A549 (cell line): ENCODE measurements at regions not wholly inside any gene's neighbourhood (a gene's known extent, or its start where the extent isn't known, plus 50 kb on each side); places are given as distances from the start of the nearest gene placed in this dataset.

Experiments
- ATAC-seq, 2 experiments: fragments of 200-7000 bp in 1 of 2; fragments of >200 bp in 1 of 2; cut with Nextera tagmentation in 1 of 2; cut with Tn5 transposase in 1 of 2; 3 replicates each; pipeline versions ENCODE4 v1.8.0 to v1.9.1; 2018 to 2020; ENCODE audit warnings: mild to moderate bottlenecking in 1 of 2, moderate library complexity in 1 of 2
- CTCF ChIA-PET: fragments of 300-600 bp; sonication (Branson Sonifier 250); formaldehyde crosslinking; extraction: SDS; loops from one replicate; lab custom pipeline; 2021; ENCODE audit warnings: antibody characterized with exemption, inconsistent platforms; lab: Yijun Ruan, JAX
- POLR2A ChIA-PET: fragments of 350-600 bp; formaldehyde crosslinking; extraction: SDS; loops from one replicate; lab custom pipeline; 2021; ENCODE audit warnings: antibody characterized with exemption, inconsistent platforms; lab: Yijun Ruan, JAX
- DNase-seq, 2 experiments: peaks; one replicate each; pipeline versions ENCODE4 v3.0.0 to v3.0.0-alpha.2; 2011 to 2016; ENCODE audit warnings: low read depth in 1 of 2, low spot score in 1 of 2
- FAIRE-seq: peaks from 2 replicates; lab custom pipeline; 2011; peaks lifted over from hg19 to GRCh38; lab: Jason Lieb, UNC
- H3K27ac ChIP-seq, 2 experiments: fragments of >200 bp; sonication (Bioruptor Twin); formaldehyde crosslinking; 3 replicates each; pipeline ENCODE4 v1.5.1; 2016 to 2017
- H3K4me1 ChIP-seq: fragments of >200 bp; sonication (Bioruptor Twin); formaldehyde crosslinking; 3 replicates; pipeline ENCODE4 v1.6.1; 2016
- H3K4me2 ChIP-seq: fragments of >200 bp; sonication (Bioruptor Twin); formaldehyde crosslinking; 3 replicates; pipeline ENCODE4 v1.6.1; 2016
- H3K4me3 ChIP-seq: fragments of >200 bp; sonication (Bioruptor Twin); formaldehyde crosslinking; 3 replicates; pipeline ENCODE4 v1.5.1; 2016
- H3K9me3 ChIP-seq: fragments of >200 bp; sonication (Bioruptor Twin); formaldehyde crosslinking; 3 replicates; pipeline ENCODE4 v1.6.1; 2016
- CBX2 ChIP-seq: fragments of 200-600 bp; sonication (generic); IDR thresholded peaks from 2 replicates; pipeline ENCODE4 v1.6.1; 2016; ENCODE audit warnings: low read depth, mild to moderate bottlenecking, borderline replicate concordance
- CBX8 ChIP-seq: fragments of 200-600 bp; sonication (generic); IDR thresholded peaks from 2 replicates; pipeline ENCODE4 v1.6.1; 2016
- CHD4 ChIP-seq: fragments of 200-600 bp; sonication (generic); IDR thresholded peaks from 2 replicates; pipeline ENCODE4 v1.6.1; 2016; ENCODE audit warnings: antibody characterized with exemption, mild to moderate bottlenecking, borderline replicate concordance
- EHMT2 ChIP-seq: fragments of 200-600 bp; sonication (generic); IDR thresholded peaks from 2 replicates; pipeline ENCODE4 v1.6.1; 2016; ENCODE audit warnings: antibody characterized with exemption, low read depth, mild to moderate bottlenecking, moderate library complexity
- FOSB ChIP-seq: fragments of 250-450 bp; sonication (Bioruptor Pico); IDR thresholded peaks from 2 replicates; pipeline ENCODE4 v1.5.0; 2020; ENCODE audit warnings: mild to moderate bottlenecking, moderate library complexity
- FOSL2 ChIP-seq, 2 experiments: fragments of 450-650 bp in 1 of 2; fragments of >200 bp in 1 of 2; sonication (Bioruptor Twin) in 1 of 2; formaldehyde crosslinking; IDR thresholded peaks; 2 replicates each; pipeline versions ENCODE4 v1.5.0 to v1.6.1; 2016 to 2020; ENCODE audit warnings: mild to moderate bottlenecking in 1 of 2, moderate library complexity in 1 of 2
- JUN ChIP-seq, 2 experiments: fragments of >200 bp; sonication (Bioruptor Twin); formaldehyde crosslinking; IDR thresholded peaks; 2 replicates in 1 of 2; 3 replicates in 1 of 2; pipeline ENCODE4 v1.6.1; 2016 to 2017
- JUNB ChIP-seq: fragments of >200 bp; sonication (Bioruptor Twin); formaldehyde crosslinking; IDR thresholded peaks from 2 replicates; pipeline ENCODE4 v1.6.1; 2016
- KDM1A ChIP-seq: fragments of 200-600 bp; sonication (generic); IDR thresholded peaks from 2 replicates; pipeline ENCODE4 v1.6.1; 2016; ENCODE audit warnings: low read depth, mild to moderate bottlenecking
- MYC ChIP-seq: IDR thresholded peaks from 2 replicates; pipeline ENCODE4 v1.6.1; 2012; ENCODE audit warnings: mild to moderate bottlenecking, inconsistent platforms, low read length, improper control_type of control experiment, borderline replicate concordance
- NR3C1 ChIP-seq: fragments of >200 bp; sonication (Bioruptor Twin); formaldehyde crosslinking; IDR thresholded peaks from 3 replicates; pipeline ENCODE4 v1.6.1; 2017
- POLR2AphosphoS2 ChIP-seq: conservative IDR thresholded peaks from 2 replicates; pipeline ENCODE4 v1.6.1; 2012; ENCODE audit warnings: low read length, improper control_type of control experiment, inconsistent platforms
- RARB ChIP-seq: fragments of 250-450 bp; sonication (Bioruptor Pico); IDR thresholded peaks from 2 replicates; pipeline ENCODE4 v1.8.0; 2021; ENCODE audit warnings: mild to moderate bottlenecking, moderate library complexity
- TP53 ChIP-seq: fragments of 250-450 bp; sonication (Bioruptor Pico); IDR thresholded peaks from 2 replicates; pipeline ENCODE4 v1.5.0; 2021; ENCODE audit warnings: mild to moderate bottlenecking, moderate library complexity
- WGBS: methylation state at CpG from one replicate; pipeline ENCODE4 v1.1.6; 2017; ENCODE audit errors: missing lambda C conversion rate; 5-methylcytosine and 5-hydroxymethylcytosine counted together
- TF ChIP-seq, protein P1 (sequence below): fragments of 200-600 bp; sonication (generic); IDR thresholded peaks from 2 replicates; pipeline ENCODE4 v1.6.1; 2016; ENCODE audit warnings: antibody characterized with exemption, mild to moderate bottlenecking, moderate library complexity
- TF ChIP-seq, protein P2 (sequence below): fragments of >200 bp; sonication (Bioruptor Twin); formaldehyde crosslinking; IDR thresholded peaks from 3 replicates; pipeline ENCODE4 v1.5.1; 2016
- TF ChIP-seq, protein P3 (sequence below): fragments of 150-350 bp; IDR thresholded peaks from 2 replicates; pipeline ENCODE4 v1.6.1; 2014; ENCODE audit warnings: low read depth, mild to moderate bottlenecking, low read length

DNA sequence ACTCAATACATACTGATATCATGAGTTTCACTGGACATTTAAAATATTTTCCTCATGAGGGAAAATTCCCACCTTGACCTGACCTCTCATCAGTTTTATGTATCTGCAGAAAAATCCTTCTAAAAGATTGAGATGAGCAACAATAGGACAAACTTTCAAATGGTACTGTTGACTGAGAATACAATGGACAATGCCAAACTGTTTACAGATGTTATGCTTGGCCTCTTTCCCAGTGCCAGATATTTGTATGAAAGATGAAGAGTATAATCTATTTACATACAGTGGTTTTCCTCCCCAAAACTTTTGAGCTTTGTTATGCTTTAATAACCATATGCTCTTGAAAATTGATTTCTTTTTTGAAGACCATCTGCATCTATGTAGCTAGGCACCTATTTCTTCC lies 245.1 kb upstream of the RSPO3 start:
- Histone ChIP-seq H3K4me2 (no peak overlapping the region), H3K27ac (no peak overlapping the region), H3K4me3 (no peak overlapping the region), H3K9me3 (no peaks in the 10 kb centered on the region), H3K4me1 (no peaks in the 10 kb centered on the region)
- POLR2A ChIA-PET: no interaction called here
- no peak for ATAC-seq
- no peak for FAIRE-seq
- no peak for DNase-seq
- CTCF ChIA-PET: no interaction called here
- TF ChIP-seq, protein P1, sequence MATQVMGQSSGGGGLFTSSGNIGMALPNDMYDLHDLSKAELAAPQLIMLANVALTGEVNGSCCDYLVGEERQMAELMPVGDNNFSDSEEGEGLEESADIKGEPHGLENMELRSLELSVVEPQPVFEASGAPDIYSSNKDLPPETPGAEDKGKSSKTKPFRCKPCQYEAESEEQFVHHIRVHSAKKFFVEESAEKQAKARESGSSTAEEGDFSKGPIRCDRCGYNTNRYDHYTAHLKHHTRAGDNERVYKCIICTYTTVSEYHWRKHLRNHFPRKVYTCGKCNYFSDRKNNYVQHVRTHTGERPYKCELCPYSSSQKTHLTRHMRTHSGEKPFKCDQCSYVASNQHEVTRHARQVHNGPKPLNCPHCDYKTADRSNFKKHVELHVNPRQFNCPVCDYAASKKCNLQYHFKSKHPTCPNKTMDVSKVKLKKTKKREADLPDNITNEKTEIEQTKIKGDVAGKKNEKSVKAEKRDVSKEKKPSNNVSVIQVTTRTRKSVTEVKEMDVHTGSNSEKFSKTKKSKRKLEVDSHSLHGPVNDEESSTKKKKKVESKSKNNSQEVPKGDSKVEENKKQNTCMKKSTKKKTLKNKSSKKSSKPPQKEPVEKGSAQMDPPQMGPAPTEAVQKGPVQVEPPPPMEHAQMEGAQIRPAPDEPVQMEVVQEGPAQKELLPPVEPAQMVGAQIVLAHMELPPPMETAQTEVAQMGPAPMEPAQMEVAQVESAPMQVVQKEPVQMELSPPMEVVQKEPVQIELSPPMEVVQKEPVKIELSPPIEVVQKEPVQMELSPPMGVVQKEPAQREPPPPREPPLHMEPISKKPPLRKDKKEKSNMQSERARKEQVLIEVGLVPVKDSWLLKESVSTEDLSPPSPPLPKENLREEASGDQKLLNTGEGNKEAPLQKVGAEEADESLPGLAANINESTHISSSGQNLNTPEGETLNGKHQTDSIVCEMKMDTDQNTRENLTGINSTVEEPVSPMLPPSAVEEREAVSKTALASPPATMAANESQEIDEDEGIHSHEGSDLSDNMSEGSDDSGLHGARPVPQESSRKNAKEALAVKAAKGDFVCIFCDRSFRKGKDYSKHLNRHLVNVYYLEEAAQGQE: no peak
- TF ChIP-seq RARB (CRISPR knock-in tag): no peak
- TF ChIP-seq CBX2: no peak
- TF ChIP-seq, protein P2, sequence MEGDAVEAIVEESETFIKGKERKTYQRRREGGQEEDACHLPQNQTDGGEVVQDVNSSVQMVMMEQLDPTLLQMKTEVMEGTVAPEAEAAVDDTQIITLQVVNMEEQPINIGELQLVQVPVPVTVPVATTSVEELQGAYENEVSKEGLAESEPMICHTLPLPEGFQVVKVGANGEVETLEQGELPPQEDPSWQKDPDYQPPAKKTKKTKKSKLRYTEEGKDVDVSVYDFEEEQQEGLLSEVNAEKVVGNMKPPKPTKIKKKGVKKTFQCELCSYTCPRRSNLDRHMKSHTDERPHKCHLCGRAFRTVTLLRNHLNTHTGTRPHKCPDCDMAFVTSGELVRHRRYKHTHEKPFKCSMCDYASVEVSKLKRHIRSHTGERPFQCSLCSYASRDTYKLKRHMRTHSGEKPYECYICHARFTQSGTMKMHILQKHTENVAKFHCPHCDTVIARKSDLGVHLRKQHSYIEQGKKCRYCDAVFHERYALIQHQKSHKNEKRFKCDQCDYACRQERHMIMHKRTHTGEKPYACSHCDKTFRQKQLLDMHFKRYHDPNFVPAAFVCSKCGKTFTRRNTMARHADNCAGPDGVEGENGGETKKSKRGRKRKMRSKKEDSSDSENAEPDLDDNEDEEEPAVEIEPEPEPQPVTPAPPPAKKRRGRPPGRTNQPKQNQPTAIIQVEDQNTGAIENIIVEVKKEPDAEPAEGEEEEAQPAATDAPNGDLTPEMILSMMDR: no peak
- TF ChIP-seq FOSB (CRISPR knock-in tag): no peak
- TF ChIP-seq POLR2AphosphoS2: no peak
- no peak for TF ChIP-seq KDM1A
- TF ChIP-seq JUN (IDR thresholded peaks at IDR 0.05): no peak
- TF ChIP-seq, protein P3, sequence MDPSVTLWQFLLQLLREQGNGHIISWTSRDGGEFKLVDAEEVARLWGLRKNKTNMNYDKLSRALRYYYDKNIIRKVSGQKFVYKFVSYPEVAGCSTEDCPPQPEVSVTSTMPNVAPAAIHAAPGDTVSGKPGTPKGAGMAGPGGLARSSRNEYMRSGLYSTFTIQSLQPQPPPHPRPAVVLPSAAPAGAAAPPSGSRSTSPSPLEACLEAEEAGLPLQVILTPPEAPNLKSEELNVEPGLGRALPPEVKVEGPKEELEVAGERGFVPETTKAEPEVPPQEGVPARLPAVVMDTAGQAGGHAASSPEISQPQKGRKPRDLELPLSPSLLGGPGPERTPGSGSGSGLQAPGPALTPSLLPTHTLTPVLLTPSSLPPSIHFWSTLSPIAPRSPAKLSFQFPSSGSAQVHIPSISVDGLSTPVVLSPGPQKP: no peak
- no peak for TF ChIP-seq FOSL2 (IDR thresholded peaks at IDR 0.05)
- TF ChIP-seq FOSL2 (CRISPR knock-in tag; IDR thresholded peaks at IDR 0.05): no peak
- no peak for TF ChIP-seq NR3C1
- no peak for TF ChIP-seq CBX8

DNA sequence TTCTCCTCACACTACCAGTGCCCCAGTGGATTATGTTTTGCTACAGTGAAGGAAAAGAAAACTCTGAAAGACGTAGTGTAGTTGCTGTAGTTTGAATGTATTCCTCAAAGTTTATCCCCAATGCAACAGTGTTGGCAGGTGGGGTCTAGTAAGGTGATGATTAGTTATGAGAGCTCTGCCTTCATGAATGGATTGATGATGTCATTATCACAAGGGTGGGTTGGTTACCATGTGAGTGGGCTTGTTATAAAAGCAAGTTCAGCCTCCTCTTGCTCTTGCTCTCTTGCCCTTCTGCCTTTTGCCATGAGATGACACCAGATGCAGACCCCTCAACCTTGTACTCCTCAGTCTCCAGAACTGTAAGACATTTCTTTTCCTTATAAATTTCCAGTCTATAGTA lies 244.7 kb upstream of the RSPO3 start:
- POLR2A ChIA-PET: no interaction called here
- Histone ChIP-seq H3K4me1 (no peaks in the 10 kb centered on the region), H3K27ac (no peak overlapping the region), H3K4me2 (no peak overlapping the region), H3K4me3 (no peak overlapping the region), H3K9me3 (no peaks in the 10 kb centered on the region)
- FAIRE-seq: no peak
- no peak for DNase-seq
- CTCF ChIA-PET: no interaction called here
- TF ChIP-seq MYC (no peak), FOSL2 (IDR thresholded peaks at IDR 0.05) (no peak), FOSL2 (CRISPR knock-in tag; IDR thresholded peaks at IDR 0.05) (no peak), CHD4 (no peak), TP53 (CRISPR knock-in tag) (no peak), JUNB (no peak)
- ATAC-seq: no peak
- WGBS: 58% methylated on average over 1 of the region's 1 CpG

DNA sequence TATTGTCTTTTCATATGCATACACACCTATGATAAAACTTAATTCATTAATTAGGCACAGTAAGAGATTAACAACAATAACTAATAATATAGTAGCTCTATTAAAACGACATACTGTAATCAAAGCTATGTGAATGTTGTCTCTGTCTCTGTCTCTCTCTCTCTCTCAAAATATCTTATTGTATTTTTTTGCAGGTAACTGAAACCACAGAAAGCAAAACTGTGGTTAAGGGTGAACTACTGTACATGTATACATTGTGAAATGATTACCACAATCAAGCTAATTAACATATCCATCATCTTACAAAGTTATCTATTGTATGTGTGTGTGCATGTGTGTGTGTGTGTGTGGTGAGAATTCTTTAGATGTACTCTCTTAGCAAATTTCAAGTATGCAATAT lies 242.0 kb upstream of the RSPO3 start:
- Histone ChIP-seq H3K4me2 (no peak overlapping the region), H3K9me3 (no peaks in the 10 kb centered on the region), H3K4me1 (no peaks in the 10 kb centered on the region)
- FAIRE-seq: no peak
- POLR2A ChIA-PET: no interaction called here
- no peak for DNase-seq
- no peak for TF ChIP-seq EHMT2
- TF ChIP-seq KDM1A: no peak
- TF ChIP-seq, all 56 proteins: peak for 0
- CTCF ChIA-PET: no interaction called here
- ATAC-seq: no peak
- Histone ChIP-seq H3K27ac (no peak overlapping the region), H3K4me3 (no peak overlapping the region)
- 29% methylated on average over 1 of the region's 1 CpG for WGBS
